Coronary artery (tissue), 2 donors: ENCODE measurements at regions not wholly inside any gene's neighbourhood (a gene's known extent, or its start where the extent isn't known, plus 50 kb on each side); places are given as distances from the start of the nearest gene placed in this dataset.

ENCODE experiments used
- DNase-seq: peaks from one replicate; pipeline ENCODE4 v3.0.0-alpha.2; 2017; ENCODE audit warnings: low spot score
- H3K27ac ChIP-seq, 2 donors: fragments of 200-600 bp; sonication (generic); one replicate each; pipeline ENCODE4 v1.5.1; 2016 to 2019
- H3K4me3 ChIP-seq: fragments of 200-600 bp; sonication (generic); 2 replicates; pipeline ENCODE4 v1.5.1; 2016; ENCODE audit warnings: mild to moderate bottlenecking, moderate library complexity
- CTCF ChIP-seq: fragments of 200-600 bp; sonication (generic); IDR thresholded peaks from one replicate; pipeline ENCODE4 v1.5.1; 2019; ENCODE audit warnings: antibody characterized with exemption

DNA sequence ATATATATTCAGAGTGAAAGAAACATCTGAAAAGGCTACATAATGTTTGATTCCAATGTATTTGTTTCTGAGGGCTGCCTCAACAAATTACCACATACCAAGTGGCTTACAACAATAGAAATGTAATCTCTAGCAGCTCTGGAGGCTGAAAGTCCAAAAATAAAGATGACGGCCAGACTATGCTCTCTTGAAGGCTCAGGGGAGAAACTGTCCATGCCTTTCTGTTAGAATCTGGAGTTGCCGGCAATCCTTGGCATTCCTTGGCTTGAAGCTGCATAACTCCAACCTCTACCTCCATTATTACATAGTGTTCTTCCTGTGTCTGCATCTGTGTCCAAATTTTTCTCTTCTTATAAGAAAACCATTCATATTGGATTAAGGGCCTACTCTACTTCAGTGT, 68.1 kb upstream of the PLEKHG7 start:
- TF ChIP-seq CTCF = no peak
- DNase-seq = no peak
- Histone ChIP-seq H3K27ac (no peak overlapping the region), H3K4me3 (no peak overlapping the region)

- DNase-seq = no peak
- no peak overlapping the region for H3K4me3 ChIP-seq
- no peak for TF ChIP-seq CTCF
- H3K27ac ChIP-seq = no peak overlapping the region
Observed at GRCh38 chr12:92634202-92634601, 68.6 kb upstream of the PLEKHG7 start.

DNA sequence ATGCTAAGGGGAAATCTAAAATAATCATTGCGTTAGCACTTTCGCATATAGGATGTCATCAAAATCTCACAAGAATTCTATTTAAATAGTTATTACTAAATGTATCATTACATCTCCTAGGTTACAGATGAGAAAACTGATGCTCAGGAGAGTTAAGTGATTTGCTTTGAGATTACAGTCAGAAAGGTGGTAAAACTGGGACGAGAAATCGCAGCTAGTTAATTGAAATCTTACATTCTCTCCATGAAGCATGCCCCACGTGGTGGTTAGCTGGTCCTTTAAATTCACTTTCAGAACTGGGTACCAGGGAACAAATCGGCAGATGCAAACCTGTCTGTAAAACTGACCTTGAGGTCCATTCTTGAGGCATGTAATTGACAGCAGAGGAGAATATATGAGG, 71.8 kb upstream of the PLEKHG7 start:
- Histone ChIP-seq H3K27ac (no peak overlapping the region), H3K4me3 (no peak overlapping the region)
- no peak for DNase-seq
- no peak for TF ChIP-seq CTCF

DNA sequence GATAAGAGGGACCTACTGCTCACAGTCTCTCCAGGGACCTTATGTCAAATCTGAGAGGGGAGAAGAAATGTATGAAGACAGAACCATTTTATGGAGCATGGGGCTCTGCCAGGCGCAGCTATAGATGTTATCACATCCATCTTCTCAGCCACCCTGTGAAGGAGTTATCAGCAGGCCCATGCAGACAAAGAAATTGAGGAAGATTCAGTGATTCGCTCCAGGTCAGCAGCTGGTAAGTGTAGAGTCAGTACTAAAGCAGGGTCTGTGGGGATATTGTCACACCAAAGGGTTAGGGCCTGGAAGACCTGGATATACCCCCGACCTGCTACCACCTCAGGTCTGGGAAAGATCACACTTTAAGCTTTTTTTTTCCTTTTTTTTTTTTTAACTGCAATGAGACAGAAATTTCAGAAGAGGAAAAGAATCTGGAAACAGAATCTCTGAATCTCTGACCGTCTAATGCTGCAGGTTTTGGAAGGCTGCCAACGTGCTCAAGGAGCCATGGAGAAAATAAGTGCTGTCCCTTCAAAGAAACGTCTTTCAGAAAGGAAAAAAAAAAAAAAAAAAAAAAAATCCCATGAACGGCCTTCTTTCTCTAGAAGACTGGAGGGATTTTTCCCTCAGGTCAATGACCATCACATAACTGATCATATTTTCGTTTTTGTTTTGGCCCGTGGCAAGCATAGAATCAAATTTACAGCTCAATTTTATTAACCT, 73.3 kb upstream of the PLEKHG7 start:
- no peak overlapping the region for H3K27ac ChIP-seq
- H3K4me3 ChIP-seq = no peak overlapping the region
- no peak for DNase-seq
- TF ChIP-seq CTCF = no peak

DNA sequence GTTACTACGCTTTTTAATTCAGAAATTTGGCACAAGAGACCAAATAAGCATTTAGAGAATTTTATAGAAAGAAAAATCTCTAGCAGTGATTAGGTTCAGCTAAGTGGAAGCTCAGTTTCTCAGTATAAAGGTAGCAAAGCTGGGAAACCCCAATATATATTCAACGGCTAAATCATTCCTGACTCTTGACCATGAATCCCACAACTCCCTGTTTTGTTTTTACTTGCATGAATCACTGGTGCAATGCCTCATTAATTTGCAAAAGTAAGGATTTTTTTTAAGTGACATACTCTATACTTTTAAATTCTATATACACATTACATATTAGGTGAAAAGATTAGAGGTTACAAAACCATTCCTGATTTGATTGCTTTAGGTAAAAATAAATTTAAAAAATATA, 74.3 kb upstream of the PLEKHG7 start:
- no peak for TF ChIP-seq CTCF
- Histone ChIP-seq H3K4me3 (no peak overlapping the region), H3K27ac (no peak overlapping the region)
- no peak for DNase-seq

DNA sequence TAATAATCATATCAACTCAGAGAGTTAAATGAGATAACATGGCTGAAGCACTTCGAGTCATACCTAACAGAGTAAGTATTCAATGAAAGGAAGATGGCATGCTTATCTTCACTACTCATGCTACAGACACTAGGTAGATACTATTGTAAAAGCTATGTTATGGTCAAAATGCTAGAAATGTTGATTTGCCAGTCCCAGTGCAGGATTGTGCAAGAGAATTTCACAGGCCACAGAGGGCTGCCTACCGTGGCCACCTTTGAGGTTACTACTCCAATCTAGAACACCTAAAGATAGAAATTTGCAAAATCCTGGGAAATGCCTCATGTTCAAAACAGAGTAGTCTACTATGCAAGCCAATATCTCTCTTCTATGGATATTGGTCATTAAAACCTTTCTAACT, 75.3 kb upstream of the PLEKHG7 start:
- TF ChIP-seq CTCF = no peak
- no peak overlapping the region for H3K27ac ChIP-seq
- DNase-seq = no peak
- no peak overlapping the region for H3K4me3 ChIP-seq

GRCh38 chr12:92625639-92626310, 77.0 kb upstream of the PLEKHG7 start:
- no peak for DNase-seq
- no peak overlapping the region for H3K27ac ChIP-seq
- TF ChIP-seq CTCF = no peak
- no peak overlapping the region for H3K4me3 ChIP-seq
